ENCODE measurements at regions not wholly inside any gene's neighbourhood (a gene's known extent, or its start where the extent isn't known, plus 50 kb on each side); places are given as distances from the start of the nearest gene placed in this dataset.

- TF ChIP-seq ZNF462 (CRISPR knock-in tag; IDR thresholded peaks at IDR 0.05): no peak
- TF ChIP-seq, protein P1, sequence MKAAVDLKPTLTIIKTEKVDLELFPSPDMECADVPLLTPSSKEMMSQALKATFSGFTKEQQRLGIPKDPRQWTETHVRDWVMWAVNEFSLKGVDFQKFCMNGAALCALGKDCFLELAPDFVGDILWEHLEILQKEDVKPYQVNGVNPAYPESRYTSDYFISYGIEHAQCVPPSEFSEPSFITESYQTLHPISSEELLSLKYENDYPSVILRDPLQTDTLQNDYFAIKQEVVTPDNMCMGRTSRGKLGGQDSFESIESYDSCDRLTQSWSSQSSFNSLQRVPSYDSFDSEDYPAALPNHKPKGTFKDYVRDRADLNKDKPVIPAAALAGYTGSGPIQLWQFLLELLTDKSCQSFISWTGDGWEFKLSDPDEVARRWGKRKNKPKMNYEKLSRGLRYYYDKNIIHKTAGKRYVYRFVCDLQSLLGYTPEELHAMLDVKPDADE (IDR thresholded peaks at IDR 0.05): no peak
- no peak for TF ChIP-seq ZNF114 (CRISPR knock-in tag; IDR thresholded peaks at IDR 0.05)
These were observed 75.3 kb upstream of the PLCL2 start (continued) for GRCh38 chr3:16809482-16809881.

DNA sequence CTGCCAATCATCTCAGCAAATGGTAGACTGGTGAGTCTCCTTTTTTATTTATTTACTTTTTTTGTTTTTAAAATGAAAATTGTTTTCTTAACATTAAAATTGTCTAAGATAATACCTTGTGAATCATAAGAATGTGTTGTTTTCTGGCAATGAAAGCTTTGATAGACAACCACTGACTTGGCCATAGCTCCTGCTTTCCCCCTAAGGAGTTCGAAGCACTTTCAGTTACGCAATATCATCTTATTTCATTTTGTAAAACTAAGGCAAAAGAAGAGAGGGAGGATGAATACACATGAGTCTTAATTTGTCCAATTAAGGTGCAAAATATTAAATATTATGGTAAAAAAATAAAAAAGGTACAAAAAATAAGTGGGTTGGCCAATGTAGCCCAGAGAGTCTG is 74.8 kb upstream of the PLCL2 start:
- Mint-ChIP-seq H3K27me3 (ENCODE audit: insufficient read depth, low read depth, poor library complexity) (no peaks in the 10 kb centered on the region), H3K4me3 (no peak overlapping the region), H3K27ac (no peak overlapping the region), H3K4me1 (peaks cover 25% of the 10 kb centered on the region), H3K9me3 (no peaks in the 10 kb centered on the region; the same call in 2 of the 3 replicates), H3K36me3 (ENCODE audit: low read depth) (peaks cover 1% of the 10 kb centered on the region; the same call in 1 of the 3 replicates)
- Histone ChIP-seq H3K4me1 (ENCODE audit: insufficient read depth) (peaks cover 24% of the 10 kb centered on the region), H3K27me3 (ENCODE audit: insufficient read depth) (no peaks in the 10 kb centered on the region), H3F3A (replicated peaks; ENCODE audit: low read depth) (no peaks in the 10 kb centered on the region), H3K4me2 (0 out of 2 replicates have a peak overlapping the region, but pooled peaks have one; percentile 2), H3K9me2 (ENCODE audit: insufficient read depth) (peaks cover 32% of the 10 kb centered on the region), H4K20me1 (replicated peaks; ENCODE audit: insufficient read depth) (no peaks in the 10 kb centered on the region), H3K79me2 (replicated peaks; ENCODE audit: insufficient read depth) (no peaks in the 10 kb centered on the region), H3K36me3 (ENCODE audit: insufficient read depth) (no peaks in the 10 kb centered on the region; the same call in 1 of the 2 replicates), H3K27ac (ENCODE audit: low read depth) (peak overlapping the region; percentile 18; the same call in 1 of the 2 replicates), H2AFZ (no peak overlapping the region), H3K4me3 (no peak overlapping the region)
- ATAC-seq (no peak), DNase-seq (ENCODE audit: low spot score) (no peak)
- TF ChIP-seq STAT1 (IDR thresholded peaks at IDR 0.05; ENCODE audit: unreplicated experiment) (no peak), ZNF114 (CRISPR knock-in tag; IDR thresholded peaks at IDR 0.05) (no peak), ZNF331 (CRISPR knock-in tag; IDR thresholded peaks at IDR 0.05; ENCODE audit: low read depth) (no peak), ZNF462 (CRISPR knock-in tag; IDR thresholded peaks at IDR 0.05) (no peak)
- TF ChIP-seq, protein P2, sequence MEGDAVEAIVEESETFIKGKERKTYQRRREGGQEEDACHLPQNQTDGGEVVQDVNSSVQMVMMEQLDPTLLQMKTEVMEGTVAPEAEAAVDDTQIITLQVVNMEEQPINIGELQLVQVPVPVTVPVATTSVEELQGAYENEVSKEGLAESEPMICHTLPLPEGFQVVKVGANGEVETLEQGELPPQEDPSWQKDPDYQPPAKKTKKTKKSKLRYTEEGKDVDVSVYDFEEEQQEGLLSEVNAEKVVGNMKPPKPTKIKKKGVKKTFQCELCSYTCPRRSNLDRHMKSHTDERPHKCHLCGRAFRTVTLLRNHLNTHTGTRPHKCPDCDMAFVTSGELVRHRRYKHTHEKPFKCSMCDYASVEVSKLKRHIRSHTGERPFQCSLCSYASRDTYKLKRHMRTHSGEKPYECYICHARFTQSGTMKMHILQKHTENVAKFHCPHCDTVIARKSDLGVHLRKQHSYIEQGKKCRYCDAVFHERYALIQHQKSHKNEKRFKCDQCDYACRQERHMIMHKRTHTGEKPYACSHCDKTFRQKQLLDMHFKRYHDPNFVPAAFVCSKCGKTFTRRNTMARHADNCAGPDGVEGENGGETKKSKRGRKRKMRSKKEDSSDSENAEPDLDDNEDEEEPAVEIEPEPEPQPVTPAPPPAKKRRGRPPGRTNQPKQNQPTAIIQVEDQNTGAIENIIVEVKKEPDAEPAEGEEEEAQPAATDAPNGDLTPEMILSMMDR (conservative IDR thresholded peaks at IDR 0.05; ENCODE audit: low read depth in 2 of 2): no peak

All from GM23338 (cell line).